Transverse colon (tissue), 3 donors: ENCODE measurements at regions not wholly inside any gene's neighbourhood (a gene's known extent, or its start where the extent isn't known, plus 50 kb on each side); places are given as distances from the start of the nearest gene placed in this dataset.

ENCODE experiments used
- EP300 ChIP-seq: sonication (generic); formaldehyde crosslinking; IDR thresholded peaks from one replicate; pipeline ENCODE4 v1.6.1; 2017; ENCODE audit warnings: antibody characterized with exemption, low read depth
- TF ChIP-seq, protein P1 (sequence below), 5 experiments: fragments of 200-600 bp in 3 of 5; fragments of 450-650 bp in 2 of 5; sonication (generic) in 3 of 5; IDR thresholded peaks; 1 replicate in 2 of 5; 2 replicates in 3 of 5; pipeline ENCODE4 v1.5.1; 2016 to 2017; ENCODE audit warnings: antibody characterized with exemption in 5 of 5, inconsistent platforms in 3 of 5, mild to moderate bottlenecking in 2 of 5, moderate library complexity in 1 of 5

DNA sequence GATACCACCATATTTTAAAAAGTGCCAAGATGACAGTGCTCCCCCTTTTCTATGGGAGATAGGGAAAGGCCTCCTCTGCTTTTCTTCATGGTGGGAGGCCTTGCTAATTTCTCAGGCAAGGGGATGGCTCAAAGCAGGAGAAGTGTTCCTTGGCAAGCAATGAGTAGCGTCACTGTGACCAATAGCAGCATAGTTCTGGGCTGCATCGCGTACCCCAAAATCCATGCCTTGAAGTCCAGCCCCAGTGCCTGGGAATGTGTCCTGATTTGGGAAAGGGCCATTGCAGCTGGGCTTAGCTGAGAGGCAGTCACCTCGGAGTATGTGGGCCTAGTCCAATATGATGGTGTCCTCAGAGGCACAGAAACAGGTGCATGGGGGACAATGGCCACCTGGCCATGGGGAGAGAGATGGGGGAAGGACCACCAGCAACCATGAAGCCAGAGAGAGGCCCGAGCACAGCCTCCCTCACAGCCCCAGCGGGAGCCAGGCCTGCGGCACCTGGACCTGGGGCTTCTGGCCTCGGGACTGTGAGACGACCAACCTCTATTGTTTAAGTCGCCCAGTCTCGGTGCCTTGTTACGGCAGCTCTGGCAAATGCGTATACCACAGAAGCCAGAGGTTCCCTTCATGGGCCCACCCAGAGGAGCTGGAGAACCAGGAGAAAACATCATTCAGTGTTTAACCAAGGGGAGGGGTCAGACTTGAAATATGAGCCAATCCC is 153.1 kb upstream of the RPS6KA2 start:
- TF ChIP-seq, protein P1, sequence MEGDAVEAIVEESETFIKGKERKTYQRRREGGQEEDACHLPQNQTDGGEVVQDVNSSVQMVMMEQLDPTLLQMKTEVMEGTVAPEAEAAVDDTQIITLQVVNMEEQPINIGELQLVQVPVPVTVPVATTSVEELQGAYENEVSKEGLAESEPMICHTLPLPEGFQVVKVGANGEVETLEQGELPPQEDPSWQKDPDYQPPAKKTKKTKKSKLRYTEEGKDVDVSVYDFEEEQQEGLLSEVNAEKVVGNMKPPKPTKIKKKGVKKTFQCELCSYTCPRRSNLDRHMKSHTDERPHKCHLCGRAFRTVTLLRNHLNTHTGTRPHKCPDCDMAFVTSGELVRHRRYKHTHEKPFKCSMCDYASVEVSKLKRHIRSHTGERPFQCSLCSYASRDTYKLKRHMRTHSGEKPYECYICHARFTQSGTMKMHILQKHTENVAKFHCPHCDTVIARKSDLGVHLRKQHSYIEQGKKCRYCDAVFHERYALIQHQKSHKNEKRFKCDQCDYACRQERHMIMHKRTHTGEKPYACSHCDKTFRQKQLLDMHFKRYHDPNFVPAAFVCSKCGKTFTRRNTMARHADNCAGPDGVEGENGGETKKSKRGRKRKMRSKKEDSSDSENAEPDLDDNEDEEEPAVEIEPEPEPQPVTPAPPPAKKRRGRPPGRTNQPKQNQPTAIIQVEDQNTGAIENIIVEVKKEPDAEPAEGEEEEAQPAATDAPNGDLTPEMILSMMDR (IDR thresholded peaks at IDR 0.05) = no peak
- no peak for TF ChIP-seq EP300
